ENCODE measurements at regions not wholly inside any gene's neighbourhood (a gene's known extent, or its start where the extent isn't known, plus 50 kb on each side); places are given as distances from the start of the nearest gene placed in this dataset.

DNA sequence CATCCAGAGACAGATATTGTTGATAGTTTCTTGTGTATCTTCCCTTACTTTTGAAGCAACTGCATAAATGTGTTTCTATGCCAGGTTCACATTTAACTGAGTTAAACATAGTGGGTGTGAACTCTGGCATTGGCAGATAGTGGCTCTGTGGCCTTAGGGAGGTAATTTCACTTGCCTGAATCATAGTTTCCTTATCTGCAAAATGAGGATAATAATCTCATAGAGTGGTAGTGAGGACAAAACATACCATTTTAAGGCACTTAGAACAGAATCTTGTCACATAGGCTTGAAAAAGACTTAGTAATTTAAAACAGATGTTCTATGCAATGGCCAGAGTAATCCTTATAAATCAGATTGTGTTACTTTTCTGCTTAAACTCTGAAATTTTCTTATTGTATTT lies 56.4 kb upstream of the SYN3 start:
- no peaks in the 10 kb centered on the region for H3K36me3 ChIP-seq (ENCODE audit: insufficient read depth, low read length)
- no peaks in the 10 kb centered on the region for H3K36me3 Mint-ChIP-seq
- H3K4me3 ChIP-seq (ENCODE audit: low read length), result no peak overlapping the region
- no peaks in the 10 kb centered on the region for H3K27me3 ChIP-seq (ENCODE audit: insufficient read depth, low read length, poor library complexity, severe bottlenecking)
- no peak overlapping the region for H3K4me3 Mint-ChIP-seq
- ChIA-PET CTCF (no interaction called here), POLR2A (no interaction called here)
- no peaks in the 10 kb centered on the region for H3K27me3 Mint-ChIP-seq
- no peaks in the 10 kb centered on the region for H3K9me3 ChIP-seq (ENCODE audit: low read length)
- no peak overlapping the region for H3K27ac Mint-ChIP-seq
- H3K27ac ChIP-seq (ENCODE audit: low read depth, low read length), result no peak overlapping the region
- DNase-seq, result no peak
- H3K4me1 Mint-ChIP-seq, result no peaks in the 10 kb centered on the region
- peaks cover 0 to 8% (median 2%) of the 10 kb centered on the region in 5 donors for H3K9me3 Mint-ChIP-seq
- no peaks in the 10 kb centered on the region for H3K4me1 ChIP-seq (ENCODE audit: insufficient read depth, low read length)

DNA sequence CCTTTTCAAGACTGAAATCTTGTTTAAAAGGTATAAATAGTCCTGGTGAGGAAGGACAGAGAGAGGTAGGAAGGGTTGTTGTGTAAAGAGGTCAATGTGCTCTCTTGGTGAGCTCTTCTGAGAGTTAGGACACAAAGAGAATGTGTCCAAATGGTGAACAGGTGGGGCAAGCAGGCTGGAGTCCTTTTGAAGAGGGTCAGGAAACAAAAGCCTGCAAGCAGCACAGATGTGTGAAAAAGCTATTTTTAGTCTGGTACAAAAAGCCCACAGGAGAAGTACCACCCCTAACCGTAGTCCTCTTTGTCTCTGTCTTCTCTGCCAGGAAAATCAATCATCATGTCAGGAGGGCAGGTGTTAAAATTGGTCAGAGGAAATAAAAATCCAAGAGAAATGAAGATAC lies 54.4 kb upstream of the SYN3 start:
- no peaks in the 10 kb centered on the region for H3K27me3 ChIP-seq (ENCODE audit: insufficient read depth, low read length, poor library complexity, severe bottlenecking)
- CTCF ChIA-PET, result no interaction called here

DNA sequence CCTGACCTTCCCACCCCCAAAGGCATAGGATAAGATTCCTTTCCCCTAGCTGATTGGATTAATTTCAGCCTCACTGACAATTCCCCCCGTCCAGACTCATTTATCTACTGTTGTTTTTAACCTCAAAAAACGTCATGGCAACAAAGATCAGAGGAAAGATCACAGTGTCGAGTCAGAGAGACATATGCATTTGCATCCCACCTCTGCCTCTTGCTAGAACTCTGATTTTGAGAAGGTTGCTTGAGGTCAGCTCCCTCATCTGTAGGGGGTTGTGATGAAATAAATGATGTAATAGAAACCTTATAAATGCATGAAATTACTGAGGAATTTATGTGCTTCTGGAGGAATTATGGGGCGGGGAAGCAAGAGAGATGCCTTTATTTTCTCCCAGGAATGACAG lies 53.3 kb upstream of the SYN3 start:
- H3K27ac Mint-ChIP-seq, result peak overlapping the region in 1 of 8 donors; percentile 7
- H3K27me3 Mint-ChIP-seq, result peaks cover 0 to 2% of the 10 kb centered on the region in 2 donors
- H3K36me3 Mint-ChIP-seq, result no peaks in the 10 kb centered on the region
- no peak overlapping the region for H3K27ac ChIP-seq (ENCODE audit: low read depth, low read length)
- H3K36me3 ChIP-seq (ENCODE audit: insufficient read depth, low read length), result no peaks in the 10 kb centered on the region
- H3K4me1 Mint-ChIP-seq, result no peaks in the 10 kb centered on the region
- POLR2A ChIA-PET, result no interaction called here
- no peaks in the 10 kb centered on the region for H3K4me1 ChIP-seq (ENCODE audit: insufficient read depth, low read length)
- CTCF ChIA-PET, result no interaction called here
- no peaks in the 10 kb centered on the region for H3K9me3 ChIP-seq (ENCODE audit: low read length)
- H3K27me3 ChIP-seq (ENCODE audit: insufficient read depth, low read length, poor library complexity, severe bottlenecking), result no peaks in the 10 kb centered on the region
- no peak overlapping the region for H3K4me3 Mint-ChIP-seq
- H3K9me3 Mint-ChIP-seq, result peaks cover 0 to 8% (median 0%) of the 10 kb centered on the region in 5 donors
- no peak for DNase-seq
- no peak overlapping the region for H3K4me3 ChIP-seq (ENCODE audit: low read length)

More for the DNA sequence above, 54.4 kb upstream of the SYN3 start:
- POLR2A ChIA-PET, result no interaction called here
- no peak overlapping the region for H3K4me3 ChIP-seq (ENCODE audit: low read length)
- no peak overlapping the region for H3K27ac ChIP-seq (ENCODE audit: low read depth, low read length)
- Mint-ChIP-seq H3K4me3 (no peak overlapping the region), H3K27ac (no peak overlapping the region), H3K36me3 (no peaks in the 10 kb centered on the region), H3K4me1 (no peaks in the 10 kb centered on the region), H3K9me3 (peaks cover 0 to 8% (median 2%) of the 10 kb centered on the region in 5 donors), H3K27me3 (no peaks in the 10 kb centered on the region)
- H3K4me1 ChIP-seq (ENCODE audit: insufficient read depth, low read length), result no peaks in the 10 kb centered on the region
- no peak for DNase-seq
- no peaks in the 10 kb centered on the region for H3K9me3 ChIP-seq (ENCODE audit: low read length)
- H3K36me3 ChIP-seq (ENCODE audit: insufficient read depth, low read length), result no peaks in the 10 kb centered on the region

- Histone ChIP-seq H3K4me1 (ENCODE audit: insufficient read depth, low read length) (no peaks in the 10 kb centered on the region), H3K27ac (ENCODE audit: low read depth, low read length) (no peak overlapping the region), H3K4me3 (ENCODE audit: low read length) (no peak overlapping the region), H3K27me3 (ENCODE audit: insufficient read depth, low read length, poor library complexity, severe bottlenecking) (no peaks in the 10 kb centered on the region), H3K9me3 (ENCODE audit: low read length) (no peaks in the 10 kb centered on the region), H3K36me3 (ENCODE audit: insufficient read depth, low read length) (no peaks in the 10 kb centered on the region)
- H3K27ac Mint-ChIP-seq, result no peak overlapping the region
- H3K36me3 Mint-ChIP-seq, result no peaks in the 10 kb centered on the region
- DNase-seq, result no peak
- peaks cover 0 to 8% (median 0%) of the 10 kb centered on the region in 5 donors for H3K9me3 Mint-ChIP-seq
- ChIA-PET POLR2A (no interaction called here), CTCF (no interaction called here)
- H3K4me3 Mint-ChIP-seq, result no peak overlapping the region
- peaks cover 0 to 2% of the 10 kb centered on the region in 2 donors for H3K27me3 Mint-ChIP-seq
- no peaks in the 10 kb centered on the region for H3K4me1 Mint-ChIP-seq
Observed at GRCh38 chr22:33110562-33111163, 52.5 kb upstream of the SYN3 start.

DNA sequence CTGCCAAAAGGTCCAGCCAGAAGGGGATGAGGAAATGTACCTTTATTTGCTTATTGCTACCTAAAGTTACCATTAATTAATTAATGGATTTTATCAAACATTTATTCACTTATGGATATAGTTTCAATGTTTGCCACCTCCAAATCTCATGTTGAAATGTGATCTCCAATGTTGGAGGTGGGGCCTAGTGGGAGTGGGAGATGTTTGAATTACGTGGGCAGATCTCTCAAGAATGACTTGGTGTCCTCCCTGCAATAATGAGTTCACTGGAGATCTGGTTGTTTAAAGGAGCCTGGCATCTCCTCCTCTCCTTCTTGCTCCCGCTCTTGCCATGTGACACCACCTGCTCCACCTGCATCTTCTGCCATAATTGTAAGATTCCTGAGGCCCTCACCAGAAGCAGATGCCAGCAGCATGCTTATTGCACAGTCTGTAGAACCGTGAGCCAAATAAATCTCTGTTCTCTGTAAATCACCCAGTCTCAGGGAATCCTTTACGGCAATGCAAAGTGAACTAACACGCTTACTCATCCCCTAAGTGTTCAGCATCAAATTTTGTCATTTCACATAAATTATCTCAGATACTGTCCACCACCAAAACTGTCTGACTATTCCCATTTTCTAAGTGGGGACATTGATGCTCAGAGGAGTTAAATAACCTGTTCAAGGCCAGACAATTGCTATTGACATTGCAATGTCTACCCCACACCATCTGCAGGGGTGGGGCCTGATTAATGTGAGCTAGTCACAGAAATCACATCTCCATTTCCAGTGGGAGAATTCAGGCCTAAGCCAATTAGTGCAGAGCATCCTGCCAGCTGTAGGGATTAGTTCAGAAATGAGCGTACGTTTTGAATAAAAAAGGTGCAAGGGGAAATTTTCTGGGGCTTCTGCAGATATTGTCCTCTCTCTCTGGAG lies 51.6 kb upstream of the SYN3 start:
- POLR2A ChIA-PET, result no interaction called here
- Mint-ChIP-seq H3K4me3 (no peak overlapping the region), H3K36me3 (no peaks in the 10 kb centered on the region), H3K4me1 (no peaks in the 10 kb centered on the region), H3K9me3 (peaks cover 0 to 11% (median 0%) of the 10 kb centered on the region in 5 donors), H3K27me3 (peaks cover 0 to 2% of the 10 kb centered on the region in 2 donors), H3K27ac (no peak overlapping the region)
- H3K4me1 ChIP-seq (ENCODE audit: insufficient read depth, low read length), result no peaks in the 10 kb centered on the region
- CTCF ChIA-PET, result no interaction called here
- no peaks in the 10 kb centered on the region for H3K36me3 ChIP-seq (ENCODE audit: insufficient read depth, low read length)
- DNase-seq, result no peak
- no peak overlapping the region for H3K27ac ChIP-seq (ENCODE audit: low read depth, low read length)
- H3K4me3 ChIP-seq (ENCODE audit: low read length), result no peak overlapping the region
- H3K27me3 ChIP-seq (ENCODE audit: insufficient read depth, low read length, poor library complexity, severe bottlenecking), result no peaks in the 10 kb centered on the region
- no peaks in the 10 kb centered on the region for H3K9me3 ChIP-seq (ENCODE audit: low read length)

- CTCF ChIA-PET, result no interaction called here
- no peaks in the 10 kb centered on the region for H3K4me1 Mint-ChIP-seq
- Histone ChIP-seq H3K9me3 (ENCODE audit: low read length) (no peaks in the 10 kb centered on the region), H3K4me3 (ENCODE audit: low read length) (no peak overlapping the region), H3K27ac (ENCODE audit: low read depth, low read length) (no peak overlapping the region), H3K36me3 (ENCODE audit: insufficient read depth, low read length) (no peaks in the 10 kb centered on the region), H3K27me3 (ENCODE audit: insufficient read depth, low read length, poor library complexity, severe bottlenecking) (no peaks in the 10 kb centered on the region), H3K4me1 (ENCODE audit: insufficient read depth, low read length) (no peaks in the 10 kb centered on the region)
- H3K36me3 Mint-ChIP-seq, result no peaks in the 10 kb centered on the region
- peaks cover 0 to 6% of the 10 kb centered on the region in 2 donors for H3K27me3 Mint-ChIP-seq
- no peak overlapping the region for H3K27ac Mint-ChIP-seq
- no peak overlapping the region for H3K4me3 Mint-ChIP-seq
- peaks cover 0 to 11% (median 0%) of the 10 kb centered on the region in 5 donors for H3K9me3 Mint-ChIP-seq
- DNase-seq, result no peak
- POLR2A ChIA-PET, result no interaction called here
Observed at GRCh38 chr22:33108037-33108436, 49.9 kb upstream of the SYN3 start.

Data from CD8-positive, alpha-beta memory T cell (primary cell).